Kidney epithelial cell (primary cell): ENCODE measurements at regions not wholly inside any gene's neighbourhood (a gene's known extent, or its start where the extent isn't known, plus 50 kb on each side); places are given as distances from the start of the nearest gene placed in this dataset.

ENCODE experiments used
- DNase-seq: peaks from one replicate; pipeline ENCODE4 v3.0.0-alpha.2; 2010; ENCODE audit warnings: low read depth
- H3K27me3 ChIP-seq: 2 replicates; pipeline ENCODE4 v1.6.0; 2011; ENCODE audit warnings: low read length; ENCODE audit not compliant: control insufficient read depth, insufficient read depth
- H3K36me3 ChIP-seq: 2 replicates; pipeline ENCODE4 v1.5.1; 2011; ENCODE audit warnings: low read length; ENCODE audit not compliant: control insufficient read depth, insufficient read depth
- H3K4me3 ChIP-seq: 2 replicates; pipeline ENCODE4 v1.5.1; 2011; ENCODE audit warnings: low read depth, mild to moderate bottlenecking, control low read depth, low read length
- CTCF ChIP-seq: IDR thresholded peaks from 2 replicates; pipeline ENCODE4 v1.5.1; 2011; ENCODE audit warnings: mild to moderate bottlenecking, moderate library complexity, low read length, control low read depth, inconsistent platforms; ENCODE audit not compliant: insufficient read depth, poor library complexity, severe bottlenecking

- H3K36me3 ChIP-seq: no peaks in the 10 kb centered on the region
- no peak for DNase-seq
- H3K27me3 ChIP-seq: no peaks in the 10 kb centered on the region
These were observed 158.8 kb downstream of the URB2 start for GRCh38 chr1:229784834-229785233.

GRCh38 chr1:229786974-229787610, 161.0 kb downstream of the URB2 start:
- H3K27me3 ChIP-seq: no peaks in the 10 kb centered on the region
- DNase-seq: no peak
- TF ChIP-seq CTCF: no peak
- no peaks in the 10 kb centered on the region for H3K36me3 ChIP-seq
- no peak overlapping the region for H3K4me3 ChIP-seq

More at GRCh38 chr1:229784834-229785233, 158.8 kb downstream of the URB2 start:
- no peak overlapping the region for H3K4me3 ChIP-seq
- no peak for TF ChIP-seq CTCF

GRCh38 chr1:229788004-229788403, 162.0 kb downstream of the URB2 start:
- no peak for TF ChIP-seq CTCF
- no peak for DNase-seq
- no peaks in the 10 kb centered on the region for H3K27me3 ChIP-seq
- no peak overlapping the region for H3K4me3 ChIP-seq
- H3K36me3 ChIP-seq: no peaks in the 10 kb centered on the region

GRCh38 chr1:229792012-229792975, 166.2 kb downstream of the URB2 start:
- Histone ChIP-seq H3K4me3 (no peak overlapping the region), H3K27me3 (no peaks in the 10 kb centered on the region), H3K36me3 (no peaks in the 10 kb centered on the region)
- DNase-seq: no peak
- TF ChIP-seq CTCF: no peak

GRCh38 chr1:229793488-229793887, 167.4 kb downstream of the URB2 start:
- no peak overlapping the region for H3K4me3 ChIP-seq
- TF ChIP-seq CTCF: no peak
- H3K36me3 ChIP-seq: no peaks in the 10 kb centered on the region
- H3K27me3 ChIP-seq: no peaks in the 10 kb centered on the region
- no peak for DNase-seq
